ENCODE measurements at regions not wholly inside any gene's neighbourhood (a gene's known extent, or its start where the extent isn't known, plus 50 kb on each side); places are given as distances from the start of the nearest gene placed in this dataset.

GRCh38 chr5:3024976-3025375, 273.5 kb upstream of the IRX2 start:
- Histone ChIP-seq H3K27ac (ENCODE audit: low read length in 2 of 2) (no peak overlapping the region), H2AFZ (ENCODE audit: insufficient read depth, low read depth, low read length, poor library complexity, severe bottlenecking) (no peak overlapping the region), H3K9ac (ENCODE audit: low read length) (no peak overlapping the region), H3K79me2 (ENCODE audit: control insufficient read depth, insufficient read depth, low read length) (no peaks in the 10 kb centered on the region), H3K4me1 (ENCODE audit: control insufficient read depth in 2 of 2, insufficient read depth in 2 of 2, low read length in 2 of 2) (no peaks in the 10 kb centered on the region), H3K4me3 (ENCODE audit: control extremely low read depth in 1 of 5, extremely low read depth in 1 of 5, insufficient read depth in 1 of 5, low read depth in 2 of 5, low read length in 4 of 5) (no peak overlapping the region), H3K27me3 (replicated peaks in 1 of 4; ENCODE audit: control extremely low read depth in 1 of 4, control insufficient read depth in 3 of 4, insufficient read depth in 4 of 4, low read length in 3 of 4) (no peaks in the 10 kb centered on the region), H3K9me3 (ENCODE audit: control extremely low read depth in 1 of 3, control insufficient read depth in 2 of 3, insufficient read depth in 1 of 3, low read length in 2 of 3) (peaks cover 0 to 50% (median 0%) of the 10 kb centered on the region in 3 donors), H3K4me2 (replicated peaks; ENCODE audit: low read depth, low read length, poor library complexity, severe bottlenecking) (no peak overlapping the region), H4K20me1 (ENCODE audit: control insufficient read depth, insufficient read depth, low read length, poor library complexity, severe bottlenecking) (no peaks in the 10 kb centered on the region), H3K36me3 (replicated peaks in 1 of 2; ENCODE audit: control extremely low read depth in 1 of 2, control insufficient read depth in 1 of 2, extremely low read depth in 1 of 2, insufficient read depth in 2 of 2, low read length in 1 of 2) (no peaks in the 10 kb centered on the region)
- TF ChIP-seq CTCF (IDR thresholded peaks at IDR 0.05), result no peak
- no peak for TF ChIP-seq EZH2 (IDR thresholded peaks at IDR 0.05; ENCODE audit: borderline replicate concordance, insufficient read depth, low read depth, low read length, poor library complexity, severe bottlenecking)
- H3K27ac Mint-ChIP-seq, result no peak overlapping the region
- no peak for ATAC-seq (ENCODE audit: low read depth)
- CTCF ChIA-PET, result no interaction called here
- H3K27me3 Mint-ChIP-seq, result no peaks in the 10 kb centered on the region
- no peak overlapping the region for H3K4me3 Mint-ChIP-seq
- whole genome bisulfite sequencing (ENCODE audit: insufficient coverage), result no CpG with 5 or more reads among the region's 6 CpGs
- intact Hi-C loops (cut with micrococcal nuclease), result no loop called here
- DNase-seq, result no peak
- no peaks in the 10 kb centered on the region for H3K9me3 Mint-ChIP-seq (ENCODE audit: insufficient read depth)
- POLR2A ChIA-PET, result no interaction called here
- H3K4me1 Mint-ChIP-seq, result no peaks in the 10 kb centered on the region

- H3K27ac ChIP-seq (ENCODE audit: low read length in 2 of 2), result no peak overlapping the region
These were observed 273.1 kb upstream of the IRX2 start for GRCh38 chr5:3024554-3024953.

More at GRCh38 chr5:3024554-3024953, 273.1 kb upstream of the IRX2 start:
- no peak for ATAC-seq (ENCODE audit: low read depth)
- DNase-seq, result no peak
- Mint-ChIP-seq H3K27ac (no peak overlapping the region), H3K9me3 (ENCODE audit: insufficient read depth) (no peaks in the 10 kb centered on the region), H3K4me3 (no peak overlapping the region), H3K4me1 (no peaks in the 10 kb centered on the region), H3K27me3 (no peaks in the 10 kb centered on the region)
- Histone ChIP-seq H3K79me2 (ENCODE audit: control insufficient read depth, insufficient read depth, low read length) (no peaks in the 10 kb centered on the region), H2AFZ (ENCODE audit: insufficient read depth, low read depth, low read length, poor library complexity, severe bottlenecking) (no peak overlapping the region), H3K36me3 (replicated peaks in 1 of 2; ENCODE audit: control extremely low read depth in 1 of 2, control insufficient read depth in 1 of 2, extremely low read depth in 1 of 2, insufficient read depth in 2 of 2, low read length in 1 of 2) (no peaks in the 10 kb centered on the region), H3K4me1 (ENCODE audit: control insufficient read depth in 2 of 2, insufficient read depth in 2 of 2, low read length in 2 of 2) (no peaks in the 10 kb centered on the region), H3K9me3 (ENCODE audit: control extremely low read depth in 1 of 3, control insufficient read depth in 2 of 3, insufficient read depth in 1 of 3, low read length in 2 of 3) (peaks cover 0 to 46% (median 0%) of the 10 kb centered on the region in 3 donors), H3K4me2 (replicated peaks; ENCODE audit: low read depth, low read length, poor library complexity, severe bottlenecking) (no peak overlapping the region), H3K4me3 (ENCODE audit: control extremely low read depth in 1 of 5, extremely low read depth in 1 of 5, insufficient read depth in 1 of 5, low read depth in 2 of 5, low read length in 4 of 5) (no peak overlapping the region), H4K20me1 (ENCODE audit: control insufficient read depth, insufficient read depth, low read length, poor library complexity, severe bottlenecking) (no peaks in the 10 kb centered on the region), H3K27me3 (replicated peaks in 1 of 4; ENCODE audit: control extremely low read depth in 1 of 4, control insufficient read depth in 3 of 4, insufficient read depth in 4 of 4, low read length in 3 of 4) (no peaks in the 10 kb centered on the region), H3K9ac (ENCODE audit: low read length) (no peak overlapping the region)
- WGBS (ENCODE audit: insufficient coverage), result 80% methylated on average over 5 of the region's 9 CpGs
- CTCF ChIA-PET, result no interaction called here
- POLR2A ChIA-PET, result no interaction called here
- TF ChIP-seq CTCF (IDR thresholded peaks at IDR 0.05) (no peak), EZH2 (IDR thresholded peaks at IDR 0.05; ENCODE audit: borderline replicate concordance, insufficient read depth, low read depth, low read length, poor library complexity, severe bottlenecking) (no peak)
- intact Hi-C loops (cut with micrococcal nuclease), result no loop called here
